IPS DF 6.9 (cell line): ENCODE measurements at regions not wholly inside any gene's neighbourhood (a gene's known extent, or its start where the extent isn't known, plus 50 kb on each side); places are given as distances from the start of the nearest gene placed in this dataset.

Experiments used
- DNase-seq: peaks from one replicate; pipeline ENCODE4 v3.0.0-alpha.2; 2013; ENCODE audit warnings: low read depth, low spot score
- H3K27ac ChIP-seq: one replicate; pipeline ENCODE4 v1.5.1; 2013; ENCODE audit warnings: low read length, control low read depth
- H3K27me3 ChIP-seq: 2 replicates; pipeline ENCODE4 v1.6.1; 2013; ENCODE audit warnings: mild to moderate bottlenecking, low read length; ENCODE audit not compliant: control insufficient read depth, insufficient read depth
- H3K36me3 ChIP-seq: 2 replicates; pipeline ENCODE4 v1.6.1; 2013; ENCODE audit warnings: low read length; ENCODE audit not compliant: control insufficient read depth, insufficient read depth
- H3K4me1 ChIP-seq: 2 replicates; pipeline ENCODE4 v1.6.1; 2013; ENCODE audit warnings: low read length; ENCODE audit not compliant: control insufficient read depth, insufficient read depth
- H3K4me3 ChIP-seq: 2 replicates; pipeline ENCODE4 v1.5.1; 2013; ENCODE audit warnings: mild to moderate bottlenecking, low read length
- H3K9me3 ChIP-seq: 2 replicates; pipeline ENCODE4 v1.6.1; 2013; ENCODE audit warnings: low read length, inconsistent platforms; ENCODE audit not compliant: control insufficient read depth, insufficient read depth
- WGBS: extraction: QIAGEN DNeasy Blood & Tissue Kit; methylation state at CpG from one replicate; pipeline ENCODE4 v1.1.7; 2013; ENCODE audit warnings: mixed read lengths, missing lambda C conversion rate; ENCODE audit not compliant: insufficient read length, insufficient coverage; 5-methylcytosine and 5-hydroxymethylcytosine counted together

- Histone ChIP-seq H3K27ac (no peak overlapping the region), H3K36me3 (no peaks in the 10 kb centered on the region), H3K9me3 (no peaks in the 10 kb centered on the region), H3K27me3 (no peaks in the 10 kb centered on the region), H3K4me3 (no peak overlapping the region), H3K4me1 (peaks cover 3% of the 10 kb centered on the region; the same call in 1 of the 2 replicates)
- no peak for DNase-seq
- no CpG with 5 or more reads among the region's 8 CpGs for WGBS
Observed at GRCh38 chr1:168391851-168392681, 111.4 kb downstream of the TBX19 start.

GRCh38 chr1:168390271-168390670, 109.6 kb downstream of the TBX19 start:
- H3K27ac ChIP-seq: no peak overlapping the region
- no CpG with 5 or more reads among the region's 2 CpGs for WGBS
- no peak for DNase-seq
- no peak overlapping the region for H3K4me3 ChIP-seq
- peaks cover 3% of the 10 kb centered on the region; the same call in 1 of the 2 replicates for H3K4me1 ChIP-seq
- H3K27me3 ChIP-seq: no peaks in the 10 kb centered on the region
- no peaks in the 10 kb centered on the region for H3K9me3 ChIP-seq
- no peaks in the 10 kb centered on the region for H3K36me3 ChIP-seq

- Histone ChIP-seq H3K36me3 (no peaks in the 10 kb centered on the region), H3K4me3 (no peak overlapping the region), H3K27ac (no peak overlapping the region), H3K4me1 (peaks cover 3% of the 10 kb centered on the region; the same call in 1 of the 2 replicates), H3K9me3 (no peaks in the 10 kb centered on the region), H3K27me3 (no peaks in the 10 kb centered on the region)
- no CpG with 5 or more reads among the region's 5 CpGs for WGBS
- DNase-seq: no peak
Observed at GRCh38 chr1:168387781-168388760, 107.4 kb downstream of the TBX19 start.

- H3K27ac ChIP-seq: no peak overlapping the region
- no peaks in the 10 kb centered on the region for H3K9me3 ChIP-seq
- no peaks in the 10 kb centered on the region for H3K27me3 ChIP-seq
- peak; percentile 54 for DNase-seq
- no CpG with 5 or more reads among the region's 25 CpGs for WGBS
- H3K4me3 ChIP-seq: no peak overlapping the region
- H3K36me3 ChIP-seq: no peaks in the 10 kb centered on the region
- peaks cover 3% of the 10 kb centered on the region; the same call in 1 of the 2 replicates for H3K4me1 ChIP-seq
Observed at GRCh38 chr1:168386949-168387586, 106.4 kb downstream of the TBX19 start.

- no CpG with 5 or more reads among the region's 2 CpGs for WGBS
- H3K4me1 ChIP-seq: peaks cover 3% of the 10 kb centered on the region; the same call in 1 of the 2 replicates
- DNase-seq: no peak
- no peaks in the 10 kb centered on the region for H3K36me3 ChIP-seq
- no peak overlapping the region for H3K27ac ChIP-seq
- no peaks in the 10 kb centered on the region for H3K9me3 ChIP-seq
- H3K4me3 ChIP-seq: no peak overlapping the region
- H3K27me3 ChIP-seq: no peaks in the 10 kb centered on the region
Observed at GRCh38 chr1:168386492-168386891, 105.8 kb downstream of the TBX19 start.

GRCh38 chr1:168381850-168382249, 101.2 kb downstream of the TBX19 start:
- Histone ChIP-seq H3K4me3 (no peak overlapping the region), H3K9me3 (no peaks in the 10 kb centered on the region), H3K4me1 (no peaks in the 10 kb centered on the region), H3K27me3 (no peaks in the 10 kb centered on the region), H3K27ac (no peak overlapping the region), H3K36me3 (no peaks in the 10 kb centered on the region)
- no peak for DNase-seq

GRCh38 chr1:168380945-168381344, 100.3 kb downstream of the TBX19 start:
- Histone ChIP-seq H3K27ac (no peak overlapping the region), H3K36me3 (no peaks in the 10 kb centered on the region), H3K4me3 (no peak overlapping the region), H3K27me3 (no peaks in the 10 kb centered on the region), H3K4me1 (no peaks in the 10 kb centered on the region), H3K9me3 (no peaks in the 10 kb centered on the region)
- no peak for DNase-seq
- no CpG with 5 or more reads among the region's 2 CpGs for WGBS

GRCh38 chr1:168379104-168379860, 98.6 kb downstream of the TBX19 start:
- Histone ChIP-seq H3K4me1 (no peaks in the 10 kb centered on the region), H3K9me3 (no peaks in the 10 kb centered on the region), H3K27me3 (no peaks in the 10 kb centered on the region), H3K4me3 (no peak overlapping the region), H3K36me3 (no peaks in the 10 kb centered on the region), H3K27ac (no peak overlapping the region)
- no CpG with 5 or more reads among the region's 8 CpGs for WGBS
- DNase-seq: no peak

GRCh38 chr1:168375566-168376300, 95.1 kb downstream of the TBX19 start:
- WGBS: no CpG with 5 or more reads among the region's 5 CpGs
- no peak overlapping the region for H3K4me3 ChIP-seq

More at GRCh38 chr1:168375566-168376300, 95.1 kb downstream of the TBX19 start:
- H3K27ac ChIP-seq: no peak overlapping the region
- H3K27me3 ChIP-seq: no peaks in the 10 kb centered on the region
- no peak for DNase-seq
- no peaks in the 10 kb centered on the region for H3K36me3 ChIP-seq
- no peaks in the 10 kb centered on the region for H3K4me1 ChIP-seq
- no peaks in the 10 kb centered on the region for H3K9me3 ChIP-seq
